NCI-H82 (cell line): ENCODE measurements at regions not wholly inside any gene's neighbourhood (a gene's known extent, or its start where the extent isn't known, plus 50 kb on each side); places are given as distances from the start of the nearest gene placed in this dataset.

ENCODE experiments used
- DNase-seq: peaks from one replicate; lab custom pipeline; 2025; lab: John Stamatoyannopoulos, UW

- DNase-seq: no peak
Observed at GRCh38 chr13:77423296-77423695, 96.4 kb upstream of the MYCBP2 start.

GRCh38 chr13:77422724-77423123, 95.8 kb upstream of the MYCBP2 start:
- no peak for DNase-seq

- DNase-seq: peak; percentile 46
Observed at GRCh38 chr13:77417897-77418296, 91.0 kb upstream of the MYCBP2 start.

GRCh38 chr13:77416666-77417212, 89.8 kb upstream of the MYCBP2 start:
- no peak for DNase-seq

GRCh38 chr13:77415253-77416071, 88.6 kb upstream of the MYCBP2 start:
- DNase-seq: peak; percentile 35

- no peak for DNase-seq
Observed at GRCh38 chr13:77412860-77413259, 86.0 kb upstream of the MYCBP2 start.

GRCh38 chr13:77412116-77412635, 85.3 kb upstream of the MYCBP2 start:
- DNase-seq: peak; percentile 97

GRCh38 chr13:77409412-77409811, 82.5 kb upstream of the MYCBP2 start:
- DNase-seq: no peak

GRCh38 chr13:77406644-77407440, 79.9 kb upstream of the MYCBP2 start:
- peak; percentile 24 for DNase-seq

GRCh38 chr13:77398825-77399620, 72.1 kb upstream of the MYCBP2 start:
- no peak for DNase-seq

GRCh38 chr13:77397636-77398035, 70.7 kb upstream of the MYCBP2 start:
- no peak for DNase-seq

GRCh38 chr13:77391475-77391874, 64.6 kb upstream of the MYCBP2 start:
- no peak for DNase-seq

GRCh38 chr13:77390391-77390790, 63.5 kb upstream of the MYCBP2 start:
- DNase-seq: peak; percentile 44

GRCh38 chr13:77389625-77390000, 62.7 kb upstream of the MYCBP2 start:
- DNase-seq: no peak

GRCh38 chr13:77388944-77389624, 62.2 kb upstream of the MYCBP2 start:
- DNase-seq: no peak

GRCh38 chr13:77387607-77388200, 60.8 kb upstream of the MYCBP2 start:
- DNase-seq: no peak

- no peak for DNase-seq
Observed at GRCh38 chr13:77386880-77387606, 60.1 kb upstream of the MYCBP2 start.

- no peak for DNase-seq
Observed at GRCh38 chr13:77386046-77386445, 59.2 kb upstream of the MYCBP2 start.

GRCh38 chr13:77384999-77385398, 58.1 kb upstream of the MYCBP2 start:
- DNase-seq: no peak

- no peak for DNase-seq
Observed at GRCh38 chr13:77383097-77383496, 56.2 kb upstream of the MYCBP2 start.
